ENCODE measurements at regions not wholly inside any gene's neighbourhood (a gene's known extent, or its start where the extent isn't known, plus 50 kb on each side); places are given as distances from the start of the nearest gene placed in this dataset.

DNA sequence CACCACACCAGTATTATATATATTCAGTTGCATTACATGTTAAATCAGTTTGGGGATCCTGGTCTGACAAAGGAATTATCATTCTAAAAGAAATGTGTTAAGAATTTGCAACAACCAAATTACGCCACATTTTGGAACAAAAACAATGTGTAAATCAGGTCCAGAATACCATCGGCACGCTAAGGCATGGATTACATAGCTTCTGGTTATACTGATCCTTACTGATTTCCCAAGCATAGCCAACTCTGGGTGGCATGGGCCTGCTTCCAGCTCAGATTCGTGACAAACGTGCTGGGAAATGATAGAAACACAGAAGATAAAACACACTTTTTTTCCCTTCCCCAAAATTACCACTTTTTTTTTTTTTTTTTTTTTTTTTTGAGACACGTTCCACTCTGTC, 660.0 kb downstream of the SORCS1 start:
- no peaks in the 10 kb centered on the region for H3K9me1 ChIP-seq (replicated peaks; ENCODE audit: control insufficient read depth, extremely low read depth, insufficient read depth, low read length)
- no peaks in the 10 kb centered on the region for H4K20me1 ChIP-seq (replicated peaks; ENCODE audit: control insufficient read depth, extremely low read depth, insufficient read depth, low read length)
- ChIA-PET POLR2A (no interaction called here), CTCF (no interaction called here)
- no peaks in the 10 kb centered on the region for H3K79me2 ChIP-seq (ENCODE audit: control insufficient read depth, insufficient read depth, low read length)
- H3K27ac ChIP-seq (ENCODE audit: insufficient read depth, low read depth, low read length) = no peak overlapping the region
- no peak overlapping the region for H3K4me2 ChIP-seq (ENCODE audit: insufficient read depth, low read length)
- peaks cover 2% of the 10 kb centered on the region for H3K9me3 ChIP-seq (replicated peaks; ENCODE audit: control insufficient read depth, insufficient read depth, low read length)
- H3K9ac ChIP-seq (replicated peaks; ENCODE audit: extremely low read depth, insufficient read depth, low read length) = no peak overlapping the region
- DNase-seq (ENCODE audit: low read depth, low spot score) (no peak), FAIRE-seq (no peak)
- no TSS peak for BruUV-seq (replicated peaks)
- no peaks in the 10 kb centered on the region for H3K4me1 ChIP-seq (ENCODE audit: control insufficient read depth, extremely low read depth, insufficient read depth, low read length)
- no peaks in the 10 kb centered on the region for H3K27me3 ChIP-seq (ENCODE audit: control insufficient read depth in 2 of 2, insufficient read depth in 2 of 2, low read length in 2 of 2)
- intact Hi-C loops (cut with micrococcal nuclease) = no loop called here
- H3K36me3 ChIP-seq (ENCODE audit: control insufficient read depth in 2 of 2, extremely low read depth in 1 of 2, insufficient read depth in 2 of 2, low read length in 2 of 2) = no peaks in the 10 kb centered on the region
- no peak overlapping the region for H3K4me3 ChIP-seq (replicated peaks in 1 of 3; ENCODE audit: insufficient read depth in 1 of 3, low read depth in 1 of 3, low read length in 3 of 3)
- TF ChIP-seq JUN (IDR thresholded peaks at IDR 0.05; ENCODE audit: borderline replicate concordance, insufficient read depth, insufficient read length, low read depth) = no peak
- no peak for TF ChIP-seq EZH2 (IDR thresholded peaks at IDR 0.05; ENCODE audit: borderline replicate concordance, low read depth, low read length, severe bottlenecking)
- no peak for TF ChIP-seq POLR2AphosphoS5 (IDR thresholded peaks at IDR 0.05; ENCODE audit: insufficient read depth, low read depth, low read length)
- dilution Hi-C loops (cut with MboI; ENCODE audit: extremely low pct_ligation_motif_present, low sequenced_read_pairs) = no loop called here
- no peak overlapping the region for H2AFZ ChIP-seq (ENCODE audit: low read depth, low read length)

DNA sequence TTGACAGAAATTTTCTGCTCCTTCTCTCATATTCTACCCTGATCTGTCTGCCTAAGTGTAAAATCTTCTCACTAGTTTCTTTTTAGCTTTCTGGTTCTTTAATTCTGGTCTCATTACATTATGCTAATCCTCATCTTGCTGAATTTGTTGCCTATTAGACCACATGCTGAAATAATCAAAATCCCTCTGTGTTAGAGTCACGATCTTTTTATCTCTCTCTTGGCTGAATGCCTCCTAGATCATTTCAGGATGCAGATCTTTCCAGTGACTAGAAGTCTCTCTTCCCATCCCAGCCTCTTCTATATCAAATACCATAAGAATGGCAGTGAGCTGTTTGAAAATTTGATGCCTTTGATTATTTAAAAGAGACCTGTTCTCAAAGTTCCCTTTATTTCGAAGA, 661.9 kb downstream of the SORCS1 start:
- CTCF ChIA-PET = no interaction called here
- no TSS peak for BruUV-seq (replicated peaks)
- no peak overlapping the region for H3K9ac ChIP-seq (replicated peaks; ENCODE audit: extremely low read depth, insufficient read depth, low read length)

More for the DNA sequence above, 661.9 kb downstream of the SORCS1 start:
- Histone ChIP-seq H3K27ac (ENCODE audit: insufficient read depth, low read depth, low read length) (no peak overlapping the region), H3K27me3 (ENCODE audit: control insufficient read depth in 2 of 2, insufficient read depth in 2 of 2, low read length in 2 of 2) (no peaks in the 10 kb centered on the region), H3K4me1 (ENCODE audit: control insufficient read depth, extremely low read depth, insufficient read depth, low read length) (no peaks in the 10 kb centered on the region), H3K4me3 (replicated peaks in 1 of 3; ENCODE audit: insufficient read depth in 1 of 3, low read depth in 1 of 3, low read length in 3 of 3) (no peak overlapping the region), H3K36me3 (ENCODE audit: control insufficient read depth in 2 of 2, extremely low read depth in 1 of 2, insufficient read depth in 2 of 2, low read length in 2 of 2) (no peaks in the 10 kb centered on the region), H3K4me2 (ENCODE audit: insufficient read depth, low read length) (no peak overlapping the region), H3K9me1 (replicated peaks; ENCODE audit: control insufficient read depth, extremely low read depth, insufficient read depth, low read length) (no peaks in the 10 kb centered on the region), H4K20me1 (replicated peaks; ENCODE audit: control insufficient read depth, extremely low read depth, insufficient read depth, low read length) (no peaks in the 10 kb centered on the region), H3K79me2 (ENCODE audit: control insufficient read depth, insufficient read depth, low read length) (no peaks in the 10 kb centered on the region), H2AFZ (ENCODE audit: low read depth, low read length) (no peak overlapping the region), H3K9me3 (replicated peaks; ENCODE audit: control insufficient read depth, insufficient read depth, low read length) (no peaks in the 10 kb centered on the region)
- POLR2A ChIA-PET = no interaction called here
- intact Hi-C loops (cut with micrococcal nuclease) (no loop called here), dilution Hi-C loops (cut with MboI; ENCODE audit: extremely low pct_ligation_motif_present, low sequenced_read_pairs) (no loop called here)
- no peak for DNase-seq (ENCODE audit: low read depth, low spot score)
- no peak for FAIRE-seq
- no peak for TF ChIP-seq JUN (IDR thresholded peaks at IDR 0.05; ENCODE audit: borderline replicate concordance, insufficient read depth, insufficient read length, low read depth)
- TF ChIP-seq GATA2 (IDR thresholded peaks at IDR 0.05; ENCODE audit: insufficient read depth, insufficient read length, low read depth, low read length) = no peak
- TF ChIP-seq POLR2A (IDR thresholded peaks at IDR 0.05; ENCODE audit: low read depth, low read length) = no peak
- TF ChIP-seq POLR2AphosphoS5 (IDR thresholded peaks at IDR 0.05; ENCODE audit: insufficient read depth, low read depth, low read length) = no peak
- no peak for TF ChIP-seq FOS (IDR thresholded peaks at IDR 0.05; ENCODE audit: borderline replicate concordance, insufficient read depth, low read length)
- no peak for TF ChIP-seq MYC (IDR thresholded peaks at IDR 0.05; ENCODE audit: low read depth, low read length)
- TF ChIP-seq, protein P1, sequence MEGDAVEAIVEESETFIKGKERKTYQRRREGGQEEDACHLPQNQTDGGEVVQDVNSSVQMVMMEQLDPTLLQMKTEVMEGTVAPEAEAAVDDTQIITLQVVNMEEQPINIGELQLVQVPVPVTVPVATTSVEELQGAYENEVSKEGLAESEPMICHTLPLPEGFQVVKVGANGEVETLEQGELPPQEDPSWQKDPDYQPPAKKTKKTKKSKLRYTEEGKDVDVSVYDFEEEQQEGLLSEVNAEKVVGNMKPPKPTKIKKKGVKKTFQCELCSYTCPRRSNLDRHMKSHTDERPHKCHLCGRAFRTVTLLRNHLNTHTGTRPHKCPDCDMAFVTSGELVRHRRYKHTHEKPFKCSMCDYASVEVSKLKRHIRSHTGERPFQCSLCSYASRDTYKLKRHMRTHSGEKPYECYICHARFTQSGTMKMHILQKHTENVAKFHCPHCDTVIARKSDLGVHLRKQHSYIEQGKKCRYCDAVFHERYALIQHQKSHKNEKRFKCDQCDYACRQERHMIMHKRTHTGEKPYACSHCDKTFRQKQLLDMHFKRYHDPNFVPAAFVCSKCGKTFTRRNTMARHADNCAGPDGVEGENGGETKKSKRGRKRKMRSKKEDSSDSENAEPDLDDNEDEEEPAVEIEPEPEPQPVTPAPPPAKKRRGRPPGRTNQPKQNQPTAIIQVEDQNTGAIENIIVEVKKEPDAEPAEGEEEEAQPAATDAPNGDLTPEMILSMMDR (IDR thresholded peaks at IDR 0.05; ENCODE audit: extremely low read depth in 1 of 2, insufficient read depth in 1 of 2, low read depth in 1 of 2, low read length in 2 of 2) = no peak
- TF ChIP-seq, protein P2, sequence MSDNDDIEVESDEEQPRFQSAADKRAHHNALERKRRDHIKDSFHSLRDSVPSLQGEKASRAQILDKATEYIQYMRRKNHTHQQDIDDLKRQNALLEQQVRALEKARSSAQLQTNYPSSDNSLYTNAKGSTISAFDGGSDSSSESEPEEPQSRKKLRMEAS (IDR thresholded peaks at IDR 0.05; ENCODE audit: insufficient read depth, insufficient read length) = no peak
- no peak for TF ChIP-seq EZH2 (IDR thresholded peaks at IDR 0.05; ENCODE audit: borderline replicate concordance, low read depth, low read length, severe bottlenecking)

Measured in endothelial cell of umbilical vein (primary cell).